KMS-11 (cell line): ENCODE measurements at regions not wholly inside any gene's neighbourhood (a gene's known extent, or its start where the extent isn't known, plus 50 kb on each side); places are given as distances from the start of the nearest gene placed in this dataset.
"Not testable (repeated sequence)": the region's sequence is repeated elsewhere in the genome, so short reads cannot be mapped to it uniquely, and the experiment has no call there.

Experiments
- H2AFZ ChIP-seq: fragments of 200-600 bp; sonication (generic); 2 replicates; pipeline ENCODE4 v1.6.1; 2016; ENCODE audit warnings: antibody characterized with exemption, mixed run types, low read depth
- H3K27ac ChIP-seq: fragments of 200-600 bp; sonication (generic); 2 replicates; pipeline ENCODE4 v1.6.1; 2016; ENCODE audit warnings: mild to moderate bottlenecking, mixed run types
- H3K27me3 ChIP-seq: fragments of 200-600 bp; sonication (generic); 2 replicates; pipeline ENCODE4 v1.6.1; 2017; ENCODE audit warnings: mild to moderate bottlenecking, low read depth, mixed run types, moderate library complexity; ENCODE audit not compliant: insufficient read depth
- H3K36me3 ChIP-seq: fragments of 200-600 bp; sonication (generic); 2 replicates; pipeline ENCODE4 v1.6.1; 2017; ENCODE audit warnings: mild to moderate bottlenecking, mixed run types; ENCODE audit not compliant: insufficient read depth
- H3K4me1 ChIP-seq: fragments of 200-600 bp; sonication (generic); 2 replicates; pipeline ENCODE4 v1.6.1; 2016; ENCODE audit warnings: mild to moderate bottlenecking, low read depth, mixed run types; ENCODE audit not compliant: poor library complexity, severe bottlenecking
- H3K4me2 ChIP-seq: fragments of 200-600 bp; sonication (generic); 2 replicates; pipeline ENCODE4 v1.7.0; 2016; ENCODE audit warnings: mild to moderate bottlenecking, mixed run types
- H3K4me3 ChIP-seq: fragments of 200-600 bp; sonication (generic); IDR thresholded peaks from 2 replicates; pipeline ENCODE4 v1.6.1; 2017; ENCODE audit warnings: low read depth, low read length, mixed read lengths; ENCODE audit not compliant: insufficient read depth
- H3K79me2 ChIP-seq: fragments of 200-600 bp; sonication (generic); 2 replicates; pipeline ENCODE4 v1.6.1; 2016; ENCODE audit warnings: low read depth, mixed run types; ENCODE audit not compliant: insufficient read depth
- H3K9ac ChIP-seq: fragments of 200-600 bp; sonication (generic); 2 replicates; pipeline ENCODE4 v1.6.1; 2016; ENCODE audit warnings: mild to moderate bottlenecking, mixed run types
- H4K20me1 ChIP-seq: fragments of 200-600 bp; sonication (generic); 2 replicates; pipeline ENCODE4 v1.6.1; 2016; ENCODE audit warnings: mild to moderate bottlenecking, mixed run types; ENCODE audit not compliant: insufficient read depth
- CTCF ChIP-seq: fragments of 200-600 bp; sonication (generic); conservative IDR thresholded peaks from 2 replicates; pipeline ENCODE4 v1.6.1; 2017; ENCODE audit warnings: low read depth, mild to moderate bottlenecking, antibody characterized with exemption, low read length, moderate library complexity, mixed read lengths

DNA sequence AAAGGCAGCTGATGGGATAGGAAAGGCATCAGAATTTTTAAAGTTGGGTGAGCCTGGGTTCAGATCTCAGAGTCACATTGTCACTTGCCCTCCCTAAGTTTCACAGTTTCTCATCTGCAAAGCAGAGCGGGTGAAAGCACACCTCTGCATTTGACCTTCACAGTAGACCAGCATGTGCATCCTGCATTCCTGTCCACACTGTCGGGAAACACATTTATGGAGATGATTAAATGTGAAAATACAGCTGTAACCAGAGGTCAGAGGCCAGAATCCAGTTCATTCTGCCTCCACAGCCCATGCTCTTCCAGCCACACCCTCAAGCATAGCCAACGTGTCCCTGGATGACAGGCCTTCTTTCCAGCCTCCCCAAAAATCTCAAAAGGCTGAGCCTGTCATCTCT lies 392.0 kb upstream of the MYT1L start:
- no peaks in the 10 kb centered on the region for H3K4me1 ChIP-seq
- no peak overlapping the region for H3K9ac ChIP-seq
- no peak overlapping the region for H3K4me2 ChIP-seq
- H3K36me3 ChIP-seq, result no peaks in the 10 kb centered on the region
- no peaks in the 10 kb centered on the region for H3K79me2 ChIP-seq
- H3K4me3 ChIP-seq, result no peak overlapping the region
- no peaks in the 10 kb centered on the region for H3K27me3 ChIP-seq
- no peak overlapping the region for H3K27ac ChIP-seq
- no peak overlapping the region for H2AFZ ChIP-seq
- no peak for TF ChIP-seq CTCF
- H4K20me1 ChIP-seq, result no peaks in the 10 kb centered on the region

GRCh38 chr2:2721296-2721835 lies 390.3 kb upstream of the MYT1L start:
- H3K4me2 ChIP-seq, result no peak overlapping the region
- no peak overlapping the region for H2AFZ ChIP-seq
- no peaks in the 10 kb centered on the region for H3K4me1 ChIP-seq
- H3K79me2 ChIP-seq, result no peaks in the 10 kb centered on the region
- H4K20me1 ChIP-seq, result no peaks in the 10 kb centered on the region
- H3K4me3 ChIP-seq, result no peak overlapping the region
- H3K27me3 ChIP-seq, result no peaks in the 10 kb centered on the region
- H3K9ac ChIP-seq, result no peak overlapping the region
- H3K27ac ChIP-seq, result no peak overlapping the region
- H3K36me3 ChIP-seq, result no peaks in the 10 kb centered on the region
- TF ChIP-seq CTCF, result no peak

GRCh38 chr2:2720806-2721205 lies 389.7 kb upstream of the MYT1L start:
- H3K27ac ChIP-seq, H3K27me3 ChIP-seq: not testable (repeated sequence)

DNA sequence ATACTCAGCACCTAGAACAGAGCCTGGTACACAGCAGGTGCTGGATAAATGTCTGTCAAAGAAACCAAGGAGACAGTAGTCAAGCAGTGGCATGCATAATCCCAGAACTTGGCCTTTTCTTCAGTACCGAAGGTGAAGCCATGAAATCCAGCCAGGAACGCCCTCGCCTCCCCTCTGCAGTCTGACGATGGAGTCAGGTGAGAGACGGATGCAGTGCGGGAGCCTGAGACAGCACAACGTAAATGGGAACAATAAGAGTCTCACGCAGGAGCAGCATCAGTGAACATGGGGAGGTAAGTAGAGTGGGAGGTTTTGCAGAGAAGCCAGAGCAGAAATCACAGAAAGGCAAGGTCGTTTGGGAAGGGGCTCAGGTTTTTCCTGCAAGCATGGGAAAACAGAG lies 389.3 kb upstream of the MYT1L start:
- TF ChIP-seq CTCF, result no peak
- Histone ChIP-seq H2AFZ (no peak overlapping the region), H3K4me1 (no peaks in the 10 kb centered on the region)

More at GRCh38 chr2:2720806-2721205, 389.7 kb upstream of the MYT1L start:
- not testable (repeated sequence) for H2AFZ ChIP-seq, H3K4me2 ChIP-seq, H3K4me1 ChIP-seq, H3K79me2 ChIP-seq, H4K20me1 ChIP-seq, H3K36me3 ChIP-seq, H3K4me3 ChIP-seq, H3K9ac ChIP-seq

DNA sequence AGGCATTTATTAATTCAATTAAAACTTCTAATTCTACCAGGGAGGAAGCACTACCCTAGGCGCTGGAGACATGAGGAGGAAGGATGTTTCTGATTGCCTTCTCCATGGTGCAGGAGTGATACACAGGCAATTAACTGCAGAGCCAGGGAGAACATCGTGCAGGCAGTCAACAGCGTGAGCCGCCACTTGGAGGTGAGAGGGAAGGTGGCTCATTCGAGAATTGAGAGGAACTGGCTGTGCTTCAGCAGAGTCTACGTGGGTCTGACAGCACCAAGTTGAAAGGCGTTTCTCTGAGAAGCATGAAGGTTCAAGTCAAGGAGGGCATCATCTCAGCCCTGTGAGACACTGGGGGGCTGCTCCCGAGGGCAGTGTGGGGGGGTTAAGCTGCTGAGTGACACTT lies 388.7 kb upstream of the MYT1L start:
- TF ChIP-seq CTCF, result no peak
- no peaks in the 10 kb centered on the region for H3K27me3 ChIP-seq
- H3K4me2 ChIP-seq, result no peak overlapping the region
- no peak overlapping the region for H3K9ac ChIP-seq
- no peaks in the 10 kb centered on the region for H3K4me1 ChIP-seq
- no peak overlapping the region for H2AFZ ChIP-seq
- H3K4me3 ChIP-seq, result no peak overlapping the region
- no peaks in the 10 kb centered on the region for H3K36me3 ChIP-seq
- no peaks in the 10 kb centered on the region for H4K20me1 ChIP-seq
- no peak overlapping the region for H3K27ac ChIP-seq
- no peaks in the 10 kb centered on the region for H3K79me2 ChIP-seq

More for the DNA sequence above, 389.3 kb upstream of the MYT1L start:
- Histone ChIP-seq H3K4me2 (no peak overlapping the region), H3K27ac (no peak overlapping the region), H4K20me1 (no peaks in the 10 kb centered on the region), H3K79me2 (no peaks in the 10 kb centered on the region), H3K27me3 (no peaks in the 10 kb centered on the region), H3K9ac (no peak overlapping the region), H3K4me3 (no peak overlapping the region), H3K36me3 (no peaks in the 10 kb centered on the region)
